ENCODE measurements at regions not wholly inside any gene's neighbourhood (a gene's known extent, or its start where the extent isn't known, plus 50 kb on each side); places are given as distances from the start of the nearest gene placed in this dataset.

- Mint-ChIP-seq H3K27me3 (ENCODE audit: low read depth) (no peaks in the 10 kb centered on the region), H3K4me3 (no peak overlapping the region), H3K4me1 (ENCODE audit: low read depth) (no peaks in the 10 kb centered on the region), H3K36me3 (ENCODE audit: insufficient read depth in 2 of 2) (no peaks in the 10 kb centered on the region), H3K27ac (no peak overlapping the region), H3K9me3 (no peaks in the 10 kb centered on the region)
- ATAC-seq (replicated peaks in 1 of 2), result no peak
- DNase-seq, result no peak
Observed at GRCh38 chr10:78819361-78820006, 249.3 kb upstream of the ZMIZ1 start.

GRCh38 chr10:78820007-78820362, 248.8 kb upstream of the ZMIZ1 start:
- no peaks in the 10 kb centered on the region for H3K9me3 Mint-ChIP-seq
- H3K4me1 Mint-ChIP-seq (ENCODE audit: low read depth), result no peaks in the 10 kb centered on the region
- no peak overlapping the region for H3K4me3 Mint-ChIP-seq
- no peaks in the 10 kb centered on the region for H3K36me3 Mint-ChIP-seq (ENCODE audit: insufficient read depth in 2 of 2)
- ATAC-seq (replicated peaks in 1 of 2) (no peak), DNase-seq (no peak)
- H3K27me3 Mint-ChIP-seq (ENCODE audit: low read depth), result no peaks in the 10 kb centered on the region
- no peak overlapping the region for H3K27ac Mint-ChIP-seq

GRCh38 chr10:78821052-78821451, 247.7 kb upstream of the ZMIZ1 start:
- Mint-ChIP-seq H3K4me3 (no peak overlapping the region), H3K27ac (no peak overlapping the region), H3K36me3 (ENCODE audit: insufficient read depth in 2 of 2) (no peaks in the 10 kb centered on the region), H3K9me3 (no peaks in the 10 kb centered on the region), H3K27me3 (ENCODE audit: low read depth) (no peaks in the 10 kb centered on the region), H3K4me1 (ENCODE audit: low read depth) (no peaks in the 10 kb centered on the region)
- no peak for ATAC-seq (replicated peaks in 1 of 2)
- no peak for DNase-seq

- ATAC-seq (replicated peaks in 1 of 2) (no peak), DNase-seq (no peak)
- Mint-ChIP-seq H3K27ac (peak overlapping the region; percentile 46), H3K27me3 (ENCODE audit: low read depth) (peaks cover 21% of the 10 kb centered on the region), H3K9me3 (peaks cover 0 to 3% of the 10 kb centered on the region in 2 donors), H3K4me3 (no peak overlapping the region), H3K36me3 (ENCODE audit: insufficient read depth in 2 of 2) (peaks cover 0 to 3% of the 10 kb centered on the region in 2 donors), H3K4me1 (ENCODE audit: low read depth) (no peaks in the 10 kb centered on the region)
Observed at GRCh38 chr10:78828647-78829539, 239.9 kb upstream of the ZMIZ1 start.

GRCh38 chr10:78829565-78829964, 239.2 kb upstream of the ZMIZ1 start:
- ATAC-seq (replicated peaks in 1 of 2) (no peak), DNase-seq (no peak)
- Mint-ChIP-seq H3K27ac (no peak overlapping the region), H3K4me1 (ENCODE audit: low read depth) (no peaks in the 10 kb centered on the region), H3K4me3 (no peak overlapping the region), H3K36me3 (ENCODE audit: insufficient read depth in 2 of 2) (peaks cover 0 to 3% of the 10 kb centered on the region in 2 donors), H3K27me3 (ENCODE audit: low read depth) (peaks cover 27% of the 10 kb centered on the region), H3K9me3 (peaks cover 0 to 4% of the 10 kb centered on the region in 2 donors)

GRCh38 chr10:78830062-78830975, 238.4 kb upstream of the ZMIZ1 start:
- H3K27ac Mint-ChIP-seq, result no peak overlapping the region
- H3K4me3 Mint-ChIP-seq, result no peak overlapping the region
- no peak for ATAC-seq (replicated peaks in 1 of 2)
- H3K4me1 Mint-ChIP-seq (ENCODE audit: low read depth), result no peaks in the 10 kb centered on the region
- H3K27me3 Mint-ChIP-seq (ENCODE audit: low read depth), result peaks cover 34% of the 10 kb centered on the region
- no peak for DNase-seq
- H3K36me3 Mint-ChIP-seq (ENCODE audit: insufficient read depth in 2 of 2), result peaks cover 0 to 3% of the 10 kb centered on the region in 2 donors
- H3K9me3 Mint-ChIP-seq, result peaks cover 0 to 4% of the 10 kb centered on the region in 2 donors

- ATAC-seq (replicated peaks in 1 of 2) (no peak), DNase-seq (no peak)
- Mint-ChIP-seq H3K27me3 (ENCODE audit: low read depth) (peaks cover 41% of the 10 kb centered on the region), H3K4me3 (no peak overlapping the region), H3K27ac (no peak overlapping the region), H3K4me1 (ENCODE audit: low read depth) (no peaks in the 10 kb centered on the region), H3K36me3 (ENCODE audit: insufficient read depth in 2 of 2) (peaks cover 0 to 3% of the 10 kb centered on the region in 2 donors), H3K9me3 (peaks cover 1 to 4% of the 10 kb centered on the region in 2 donors)
Observed at GRCh38 chr10:78830976-78831375, 237.8 kb upstream of the ZMIZ1 start.

GRCh38 chr10:78831461-78831860, 237.3 kb upstream of the ZMIZ1 start:
- DNase-seq (no peak), ATAC-seq (replicated peaks in 1 of 2) (no peak)

GRCh38 chr10:78832281-78832680, 236.5 kb upstream of the ZMIZ1 start:
- H3K4me1 Mint-ChIP-seq (ENCODE audit: low read depth), result no peaks in the 10 kb centered on the region

More at GRCh38 chr10:78831461-78831860, 237.3 kb upstream of the ZMIZ1 start:
- Mint-ChIP-seq H3K4me1 (ENCODE audit: low read depth) (no peaks in the 10 kb centered on the region), H3K27me3 (ENCODE audit: low read depth) (peaks cover 45% of the 10 kb centered on the region), H3K4me3 (no peak overlapping the region), H3K36me3 (ENCODE audit: insufficient read depth in 2 of 2) (peaks cover 0 to 3% of the 10 kb centered on the region in 2 donors), H3K27ac (no peak overlapping the region), H3K9me3 (peaks cover 1 to 4% of the 10 kb centered on the region in 2 donors)

GRCh38 chr10:78838141-78838657, 230.6 kb upstream of the ZMIZ1 start:
- no peaks in the 10 kb centered on the region for H3K36me3 Mint-ChIP-seq (ENCODE audit: insufficient read depth in 2 of 2)
- ATAC-seq (replicated peaks in 1 of 2) (no peak), DNase-seq (no peak)
- peaks cover 3 to 7% of the 10 kb centered on the region in 2 donors for H3K9me3 Mint-ChIP-seq
- H3K4me1 Mint-ChIP-seq (ENCODE audit: low read depth), result no peaks in the 10 kb centered on the region
- no peak overlapping the region for H3K27ac Mint-ChIP-seq
- H3K4me3 Mint-ChIP-seq, result no peak overlapping the region
- peaks cover 36% of the 10 kb centered on the region for H3K27me3 Mint-ChIP-seq (ENCODE audit: low read depth)

More at GRCh38 chr10:78832281-78832680, 236.5 kb upstream of the ZMIZ1 start:
- peaks cover 45% of the 10 kb centered on the region for H3K27me3 Mint-ChIP-seq (ENCODE audit: low read depth)
- H3K4me3 Mint-ChIP-seq, result no peak overlapping the region
- no peak for ATAC-seq (replicated peaks in 1 of 2)
- peaks cover 1 to 4% of the 10 kb centered on the region in 2 donors for H3K9me3 Mint-ChIP-seq
- no peak overlapping the region for H3K27ac Mint-ChIP-seq
- no peak for DNase-seq
- peaks cover 0 to 3% of the 10 kb centered on the region in 2 donors for H3K36me3 Mint-ChIP-seq (ENCODE audit: insufficient read depth in 2 of 2)

- H3K9me3 Mint-ChIP-seq, result peaks cover 2 to 6% of the 10 kb centered on the region in 2 donors
- ATAC-seq (replicated peaks in 1 of 2), result no peak
Observed at GRCh38 chr10:78843495-78843894, 225.3 kb upstream of the ZMIZ1 start.

GRCh38 chr10:78844960-78845607, 223.7 kb upstream of the ZMIZ1 start:
- no peaks in the 10 kb centered on the region for H3K36me3 Mint-ChIP-seq (ENCODE audit: insufficient read depth in 2 of 2)
- ATAC-seq (replicated peaks in 1 of 2) (no peak), DNase-seq (no peak)
- no peak overlapping the region for H3K4me3 Mint-ChIP-seq
- no peaks in the 10 kb centered on the region for H3K4me1 Mint-ChIP-seq (ENCODE audit: low read depth)
- H3K9me3 Mint-ChIP-seq, result peaks cover 2 to 6% of the 10 kb centered on the region in 2 donors
- H3K27ac Mint-ChIP-seq, result no peak overlapping the region
- H3K27me3 Mint-ChIP-seq (ENCODE audit: low read depth), result no peaks in the 10 kb centered on the region

More at GRCh38 chr10:78843495-78843894, 225.3 kb upstream of the ZMIZ1 start:
- H3K4me1 Mint-ChIP-seq (ENCODE audit: low read depth), result no peaks in the 10 kb centered on the region
- H3K36me3 Mint-ChIP-seq (ENCODE audit: insufficient read depth in 2 of 2), result no peaks in the 10 kb centered on the region
- no peak overlapping the region for H3K4me3 Mint-ChIP-seq
- H3K27me3 Mint-ChIP-seq (ENCODE audit: low read depth), result peaks cover 5% of the 10 kb centered on the region
- H3K27ac Mint-ChIP-seq, result no peak overlapping the region
- no peak for DNase-seq

Measured in activated T-cell treated with anti-CD3 and anti-CD28 coated beads, Interleukin-2, amount 50 U/mL, for 72 hours (primary cell).